ENCODE measurements at regions not wholly inside any gene's neighbourhood (a gene's known extent, or its start where the extent isn't known, plus 50 kb on each side); places are given as distances from the start of the nearest gene placed in this dataset.

GRCh38 chr3:186487819-186488218 lies 56.4 kb downstream of the CRYGS start:
- Histone ChIP-seq H3K27me3 (ENCODE audit: control insufficient read depth in 2 of 2, insufficient read depth in 2 of 2, low read length in 2 of 2) (peaks cover 9 to 11% of the 10 kb centered on the region in 2 experiments; a peak in 4 of 5 replicates), H3K27ac (ENCODE audit: extremely low read depth, low read depth, low read length) (no peak overlapping the region), H3K4me2 (ENCODE audit: insufficient read depth, low read length) (no peak overlapping the region), H3K9me3 (replicated peaks; ENCODE audit: control insufficient read depth, insufficient read depth, low read depth, low read length) (no peaks in the 10 kb centered on the region), H3K9ac (ENCODE audit: insufficient read depth in 1 of 2, low read depth in 2 of 2, low read length in 2 of 2) (no peak overlapping the region), H2AFZ (ENCODE audit: low read depth, low read length) (no peak overlapping the region), H3K4me1 (replicated peaks in 1 of 2; ENCODE audit: control insufficient read depth in 2 of 2, insufficient read depth in 2 of 2, low read length in 2 of 2) (no peaks in the 10 kb centered on the region), H4K20me1 (replicated peaks; ENCODE audit: control insufficient read depth, insufficient read depth, low read length) (no peaks in the 10 kb centered on the region), H3K36me3 (ENCODE audit: control insufficient read depth, insufficient read depth, low read length) (no peaks in the 10 kb centered on the region), H3K9me1 (ENCODE audit: control insufficient read depth, insufficient read depth, low read length) (no peaks in the 10 kb centered on the region), H3K79me2 (ENCODE audit: control insufficient read depth, insufficient read depth, low read length) (no peaks in the 10 kb centered on the region), H3K4me3 (no peak overlapping the region)
- DNase-seq (ENCODE audit: extremely low read depth in 1 of 4, low spot score in 3 of 4) (peak in 1 of 4 experiments; percentile 9), FAIRE-seq (no peak), ATAC-seq (no peak)
- POLR2A ChIA-PET, result no interaction called here
- in situ Hi-C loops (cut with MboI) (no loop called here), intact Hi-C loops (cut with micrococcal nuclease) (no loop called here)
- 0% methylated on average over 1 of the region's 3 CpGs for WGBS (ENCODE audit: insufficient coverage, low coverage, missing lambda C conversion rate)
- CTCF ChIA-PET (ENCODE audit: low intra/inter-chr PET ratio), result no interaction called here
- TF ChIP-seq RAD21 (CRISPR knock-in tag; conservative IDR thresholded peaks at IDR 0.05 in 1 of 2, IDR thresholded peaks at IDR 0.05 in 1 of 2) (peak in 1 of 2 experiments; percentile 15; a peak in 2 of 4 replicates), NR3C1 (CRISPR knock-in tag; IDR thresholded peaks at IDR 0.05) (no peak), NR1H2 (CRISPR knock-in tag; IDR thresholded peaks at IDR 0.05) (no peak), ZFX (CRISPR knock-in tag; IDR thresholded peaks at IDR 0.05) (no peak), ZFP91 (CRISPR knock-in tag; IDR thresholded peaks at IDR 0.05) (no peak), ATF7 (IDR thresholded peaks at IDR 0.05) (no peak), GTF2E2 (tag; IDR thresholded peaks at IDR 0.05) (no peak), MTA2 (IDR thresholded peaks at IDR 0.05; ENCODE audit: low read depth) (no peak), ZNF121 (CRISPR knock-in tag; conservative IDR thresholded peaks at IDR 0.05) (no peak), U2AF1 (optimal IDR thresholded peaks at IDR 0.05; ENCODE audit: low read depth, low read length) (no peak), FOXK2 (conservative IDR thresholded peaks at IDR 0.05 in 1 of 2, IDR thresholded peaks at IDR 0.05 in 1 of 2; ENCODE audit: low read depth in 2 of 2) (no peak), CTCF (IDR thresholded peaks at IDR 0.05 in 2 of 3, conservative IDR thresholded peaks at IDR 0.05 in 1 of 3; ENCODE audit: insufficient read depth in 2 of 3, low read depth in 1 of 3, low read length in 3 of 3) (peak in 1 of 3 experiments; percentile 24; a peak in 1 of 6 replicates), L3MBTL2 (IDR thresholded peaks at IDR 0.05) (no peak)
- no TSS peak for BruUV-seq (replicated peaks)

Data from K562 (cell line).